Tibial artery (tissue), 4 donors: ENCODE measurements at regions not wholly inside any gene's neighbourhood (a gene's known extent, or its start where the extent isn't known, plus 50 kb on each side); places are given as distances from the start of the nearest gene placed in this dataset.

Experiments used
- DNase-seq, 2 donors: peaks; one replicate each; pipeline ENCODE4 v3.0.0-alpha.2; 2019
- H3K27ac ChIP-seq, 2 donors: fragments of 200-600 bp; sonication (generic) in 1 of 2; 1 replicate in 1 of 2; 2 replicates in 1 of 2; pipeline ENCODE4 v1.5.1; 2018 to 2019; ENCODE audit warnings: mild to moderate bottlenecking in 1 of 2
- H3K27me3 ChIP-seq, 2 donors: fragments of 200-600 bp; sonication (generic) in 1 of 2; one replicate each; pipeline versions ENCODE4 v1.5.1 to v1.6.0; 2016 to 2019
- H3K36me3 ChIP-seq, 3 donors: fragments of 200-600 bp; sonication (generic) in 2 of 3; one replicate each; pipeline ENCODE4 v1.5.1; 2016 to 2019; ENCODE audit warnings: mild to moderate bottlenecking in 2 of 3
- H3K4me1 ChIP-seq, 4 donors: fragments of 200-600 bp; sonication (generic) in 2 of 4; 1 replicate in 3 of 4; 2 replicates in 1 of 4; pipeline ENCODE4 v1.5.1; 2016 to 2019
- H3K4me3 ChIP-seq, 2 donors: fragments of 200-600 bp; sonication (generic) in 1 of 2; 1 replicate in 1 of 2; 2 replicates in 1 of 2; pipeline ENCODE4 v1.5.1; 2018 to 2019; ENCODE audit warnings: mild to moderate bottlenecking in 2 of 2
- H3K9me3 ChIP-seq, 3 donors: fragments of 200-600 bp; sonication (generic) in 1 of 3; one replicate each; pipeline ENCODE4 v1.5.1; 2016 to 2019
- intact Hi-C: fragments of 100-400 bp; cut with DNase I; formaldehyde crosslinking; loops from one replicate; pipeline ENCODE4 v1.15.0; 2023; ENCODE audit warnings: low total_unique reads
- TF ChIP-seq, protein P1 (sequence below), 2 experiments: fragments of 200-600 bp in 1 of 2; fragments of 450-650 bp in 1 of 2; IDR thresholded peaks; one replicate each; pipeline ENCODE4 v1.5.1; 2017 to 2019; ENCODE audit warnings: antibody characterized with exemption in 2 of 2, mild to moderate bottlenecking in 1 of 2, moderate library complexity in 1 of 2

DNA sequence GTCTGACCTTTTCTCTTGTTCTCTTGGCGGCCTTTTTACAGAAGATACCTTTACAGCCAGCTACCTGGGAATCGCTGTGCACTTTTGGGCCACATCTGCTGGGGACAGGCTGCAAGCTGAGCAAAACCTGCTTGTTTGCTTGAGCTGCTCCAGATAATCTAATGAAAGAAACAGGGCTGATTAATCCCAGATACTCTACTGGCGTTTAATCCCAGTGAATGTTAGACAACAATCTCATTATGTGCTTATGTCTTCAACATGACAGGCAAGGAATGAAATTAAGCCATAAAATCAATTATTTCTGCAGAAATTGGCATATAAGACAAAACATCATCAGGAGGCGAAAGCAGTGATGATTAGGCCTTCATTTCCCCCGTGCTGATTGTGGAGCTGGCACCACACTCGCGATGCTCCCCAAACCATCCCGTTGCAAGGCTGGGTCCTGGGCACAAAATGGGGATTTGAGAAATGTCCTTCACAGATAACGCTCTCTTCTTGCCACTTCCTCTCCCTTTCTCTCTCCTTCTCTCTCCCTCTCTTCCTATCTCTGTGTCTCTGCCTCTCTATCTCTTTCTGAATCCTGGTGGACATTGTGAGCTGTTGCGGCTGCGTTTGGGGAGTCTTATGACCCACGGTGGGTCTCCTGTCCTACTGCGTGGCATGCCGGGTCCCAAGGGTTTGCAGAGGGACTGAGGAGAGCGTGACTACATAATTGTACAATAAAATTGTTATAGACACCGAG is 1053.8 kb downstream of the TBC1D22A start:
- TF ChIP-seq, protein P1, sequence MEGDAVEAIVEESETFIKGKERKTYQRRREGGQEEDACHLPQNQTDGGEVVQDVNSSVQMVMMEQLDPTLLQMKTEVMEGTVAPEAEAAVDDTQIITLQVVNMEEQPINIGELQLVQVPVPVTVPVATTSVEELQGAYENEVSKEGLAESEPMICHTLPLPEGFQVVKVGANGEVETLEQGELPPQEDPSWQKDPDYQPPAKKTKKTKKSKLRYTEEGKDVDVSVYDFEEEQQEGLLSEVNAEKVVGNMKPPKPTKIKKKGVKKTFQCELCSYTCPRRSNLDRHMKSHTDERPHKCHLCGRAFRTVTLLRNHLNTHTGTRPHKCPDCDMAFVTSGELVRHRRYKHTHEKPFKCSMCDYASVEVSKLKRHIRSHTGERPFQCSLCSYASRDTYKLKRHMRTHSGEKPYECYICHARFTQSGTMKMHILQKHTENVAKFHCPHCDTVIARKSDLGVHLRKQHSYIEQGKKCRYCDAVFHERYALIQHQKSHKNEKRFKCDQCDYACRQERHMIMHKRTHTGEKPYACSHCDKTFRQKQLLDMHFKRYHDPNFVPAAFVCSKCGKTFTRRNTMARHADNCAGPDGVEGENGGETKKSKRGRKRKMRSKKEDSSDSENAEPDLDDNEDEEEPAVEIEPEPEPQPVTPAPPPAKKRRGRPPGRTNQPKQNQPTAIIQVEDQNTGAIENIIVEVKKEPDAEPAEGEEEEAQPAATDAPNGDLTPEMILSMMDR (IDR thresholded peaks at IDR 0.05): no peak
- Histone ChIP-seq H3K9me3 (peaks cover 0 to 5% (median 0%) of the 10 kb centered on the region in 3 donors), H3K27me3 (no peaks in the 10 kb centered on the region), H3K4me1 (no peaks in the 10 kb centered on the region), H3K4me3 (no peak overlapping the region), H3K36me3 (no peaks in the 10 kb centered on the region), H3K27ac (no peak overlapping the region)
- intact Hi-C loops: no loop called here
- no peak for DNase-seq

DNA sequence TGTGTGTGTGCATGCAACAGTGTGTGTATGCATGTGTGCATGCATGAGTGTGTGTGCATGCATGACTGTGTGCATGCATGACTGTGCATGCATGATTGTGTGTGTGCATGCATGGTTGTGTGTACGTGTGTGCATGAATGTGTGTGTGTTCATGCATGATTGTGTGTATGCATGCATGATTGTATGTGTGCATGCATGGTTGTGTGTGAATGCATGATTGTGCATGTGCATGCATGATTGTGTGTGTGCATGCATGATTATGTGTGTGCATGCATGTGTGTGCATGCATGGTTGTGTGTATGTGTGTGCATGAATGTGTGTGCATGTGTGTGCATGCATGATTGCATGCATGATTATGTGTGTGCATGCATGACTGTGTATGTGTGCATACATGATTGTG is 1052.0 kb downstream of the TBC1D22A start:
- Histone ChIP-seq H3K9me3 (peaks cover 0 to 5% (median 0%) of the 10 kb centered on the region in 3 donors), H3K4me3 (no peak overlapping the region), H3K27me3 (peaks cover 0 to 4% of the 10 kb centered on the region in 2 donors), H3K27ac (no peak overlapping the region), H3K36me3 (no peaks in the 10 kb centered on the region), H3K4me1 (no peaks in the 10 kb centered on the region)
- no peak for DNase-seq
- TF ChIP-seq, protein P1 (IDR thresholded peaks at IDR 0.05): no peak
- intact Hi-C loops: no loop called here

DNA sequence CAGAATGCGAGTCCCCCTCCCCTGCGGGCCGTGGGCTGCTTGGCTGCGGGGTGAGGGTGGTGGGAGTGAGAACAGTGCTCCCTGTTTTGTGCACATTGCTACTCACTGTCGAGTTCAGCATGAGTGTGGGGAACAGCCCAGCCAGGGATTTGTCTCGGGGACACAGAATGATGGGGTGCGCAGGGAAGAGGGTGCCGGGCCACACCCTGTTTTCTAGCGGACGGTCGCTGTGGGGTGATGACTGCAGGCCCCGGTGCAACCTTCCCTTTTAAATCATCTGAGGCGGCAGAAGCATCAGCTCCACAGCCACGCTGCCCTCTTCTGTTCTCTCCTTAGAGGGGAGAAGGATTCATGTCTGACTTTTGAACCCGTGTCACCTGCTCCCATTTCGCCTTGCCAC is 1051.2 kb downstream of the TBC1D22A start:
- Histone ChIP-seq H3K27me3 (peaks cover 0 to 4% of the 10 kb centered on the region in 2 donors), H3K9me3 (peaks cover 0 to 7% (median 0%) of the 10 kb centered on the region in 3 donors), H3K27ac (no peak overlapping the region), H3K4me3 (no peak overlapping the region), H3K4me1 (no peaks in the 10 kb centered on the region), H3K36me3 (no peaks in the 10 kb centered on the region)
- no peak for DNase-seq
- intact Hi-C loops: no loop called here
- TF ChIP-seq, protein P1 (IDR thresholded peaks at IDR 0.05): no peak

DNA sequence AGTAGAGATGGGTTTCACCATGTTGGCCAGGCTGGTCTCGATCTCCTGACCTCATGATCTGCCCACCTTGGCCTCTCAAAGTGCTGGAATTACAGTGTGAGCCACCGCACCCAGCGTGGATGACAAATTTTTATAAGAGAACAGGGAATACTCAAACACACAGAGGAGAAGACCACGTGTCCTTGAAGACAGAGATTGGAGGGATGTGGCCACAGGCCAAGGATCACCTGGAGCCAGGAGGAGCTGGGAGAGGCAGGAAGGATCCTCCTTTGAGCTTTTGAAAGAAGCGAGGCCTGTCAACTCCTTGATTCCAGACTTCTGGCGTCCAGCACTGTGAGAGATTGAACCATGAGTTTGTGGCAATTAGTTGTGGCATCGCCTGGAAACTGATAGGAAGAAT is 1049.5 kb downstream of the TBC1D22A start:
- Histone ChIP-seq H3K27me3 (peaks cover 0 to 4% of the 10 kb centered on the region in 2 donors), H3K4me1 (no peaks in the 10 kb centered on the region), H3K27ac (no peak overlapping the region), H3K4me3 (no peak overlapping the region), H3K9me3 (peaks cover 0 to 3% (median 0%) of the 10 kb centered on the region in 3 donors), H3K36me3 (no peaks in the 10 kb centered on the region)
- intact Hi-C loops: no loop called here
- no peak for DNase-seq
- TF ChIP-seq, protein P1 (IDR thresholded peaks at IDR 0.05): no peak

DNA sequence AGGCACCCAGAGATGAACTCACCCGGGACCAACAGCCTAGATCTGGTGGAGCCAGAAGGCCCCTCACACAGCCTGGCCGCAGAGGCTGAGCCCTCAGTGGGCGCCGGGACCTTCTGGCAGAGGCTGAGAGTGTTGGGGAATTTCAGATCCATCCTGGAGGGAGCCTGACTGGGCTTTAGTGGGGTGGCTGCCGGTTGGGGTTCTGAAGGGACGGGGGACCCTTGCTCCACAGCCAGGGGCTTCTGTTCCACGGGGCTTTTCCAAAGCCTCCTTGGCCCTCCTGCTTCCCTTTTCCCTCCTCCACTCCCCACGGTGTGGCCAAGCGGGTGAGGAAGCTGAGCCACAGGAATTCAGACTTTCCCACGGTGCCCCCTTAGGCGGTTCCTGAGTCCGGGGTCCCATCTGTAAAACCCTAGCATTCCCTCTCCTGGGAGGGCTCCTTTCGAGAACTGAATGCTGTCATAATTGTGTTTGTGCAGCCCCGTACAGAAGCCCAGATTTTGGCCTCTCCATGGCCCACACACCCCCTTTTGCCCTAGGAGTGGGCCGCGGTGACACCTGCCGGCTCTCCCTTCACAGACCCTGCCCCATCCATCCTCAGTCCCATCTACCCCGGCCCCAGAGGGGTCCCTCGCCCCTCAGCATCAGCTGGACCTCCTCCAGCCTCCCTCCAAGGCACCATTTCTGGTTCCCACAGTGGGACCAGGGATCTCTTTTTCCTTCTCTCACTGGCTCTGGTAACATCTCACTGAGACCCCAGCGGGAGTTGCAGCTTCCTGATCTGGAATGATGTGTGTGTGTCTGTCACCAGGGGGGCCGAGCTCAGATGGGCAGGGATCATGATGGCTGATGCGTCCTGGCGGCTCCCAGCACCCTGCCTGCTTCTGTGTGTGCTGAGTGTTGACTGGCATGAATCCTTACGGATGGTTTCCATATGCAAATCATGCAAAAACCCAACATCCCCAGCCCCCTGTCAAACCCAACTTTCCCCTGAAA is 1048.4 kb downstream of the TBC1D22A start:
- no peak for DNase-seq
- Histone ChIP-seq H3K4me1 (no peaks in the 10 kb centered on the region), H3K27ac (no peak overlapping the region), H3K9me3 (peaks cover 0 to 3% (median 0%) of the 10 kb centered on the region in 3 donors), H3K36me3 (no peaks in the 10 kb centered on the region), H3K27me3 (peaks cover 0 to 4% of the 10 kb centered on the region in 2 donors), H3K4me3 (no peak overlapping the region)
- intact Hi-C loops: no loop called here
- TF ChIP-seq, protein P1 (IDR thresholded peaks at IDR 0.05): no peak
